ENCODE measurements at regions not wholly inside any gene's neighbourhood (a gene's known extent, or its start where the extent isn't known, plus 50 kb on each side); places are given as distances from the start of the nearest gene placed in this dataset.
"Not testable (repeated sequence)": the region's sequence is repeated elsewhere in the genome, so short reads cannot be mapped to it uniquely, and the experiment has no call there.

GRCh38 chr4:156290811-156291210 is 337.1 kb upstream of the CTSO start:
- H3K36me3 ChIP-seq (replicated peaks in 1 of 2; ENCODE audit: insufficient read depth in 1 of 2, low read depth in 2 of 2), result no peaks in the 10 kb centered on the region
- H3K27me3 ChIP-seq, result no peaks in the 10 kb centered on the region
- no peaks in the 10 kb centered on the region for H3K9me3 ChIP-seq
- 48 to 52% methylated on average over 2 of the region's 2 CpGs for WGBS, 2 donors
- no peaks in the 10 kb centered on the region for H3K4me1 ChIP-seq
- H3K27ac ChIP-seq, result no peak overlapping the region
- DNase-seq (no peak), ATAC-seq (no peak)
- intact Hi-C loops (cut with DNase I), result no loop called here
- no peak overlapping the region for H3K4me3 ChIP-seq
- TF ChIP-seq POLR2A (IDR thresholded peaks at IDR 0.05), result no peak
- no peak for TF ChIP-seq CTCF (IDR thresholded peaks at IDR 0.05)

- ATAC-seq; H3K27ac ChIP-seq; H3K4me1 ChIP-seq; H3K9me3 ChIP-seq; H3K4me3 ChIP-seq; H3K36me3 ChIP-seq (replicated peaks in 1 of 2; ENCODE audit: insufficient read depth in 1 of 2, low read depth in 2 of 2); DNase-seq; intact Hi-C loops (cut with DNase I); H3K27me3 ChIP-seq: not testable (repeated sequence)
- WGBS, 2 donors, result 84 to 88% methylated on average over 17 to 19 of the region's 19 CpGs
Measured at GRCh38 chr4:156290026-156290425, 336.4 kb upstream of the CTSO start.

- WGBS, 2 donors, result 52 to 57% methylated on average over 3 of the region's 3 CpGs
- intact Hi-C loops (cut with DNase I), result no loop called here
- no peak for DNase-seq
- H3K9me3 ChIP-seq, result no peaks in the 10 kb centered on the region
- H3K27me3 ChIP-seq, result no peaks in the 10 kb centered on the region
- H3K27ac ChIP-seq, result no peak overlapping the region
- no peaks in the 10 kb centered on the region for H3K36me3 ChIP-seq (replicated peaks in 1 of 2; ENCODE audit: insufficient read depth in 1 of 2, low read depth in 2 of 2)
- H3K4me3 ChIP-seq, result no peak overlapping the region
- ATAC-seq, result no peak
- no peaks in the 10 kb centered on the region for H3K4me1 ChIP-seq
- TF ChIP-seq POLR2A (IDR thresholded peaks at IDR 0.05) (no peak), CTCF (IDR thresholded peaks at IDR 0.05) (no peak)
Measured at GRCh38 chr4:156280686-156281085, 327.0 kb upstream of the CTSO start.

- H3K27ac ChIP-seq, result no peak overlapping the region
- H3K4me1 ChIP-seq, result no peaks in the 10 kb centered on the region
- no peak for TF ChIP-seq CTCF (IDR thresholded peaks at IDR 0.05)
- DNase-seq (no peak), ATAC-seq (no peak)
- intact Hi-C loops (cut with DNase I), result no loop called here
- H3K4me3 ChIP-seq, result no peak overlapping the region
- H3K9me3 ChIP-seq, result no peaks in the 10 kb centered on the region
- H3K27me3 ChIP-seq, result no peaks in the 10 kb centered on the region
- H3K36me3 ChIP-seq (replicated peaks in 1 of 2; ENCODE audit: insufficient read depth in 1 of 2, low read depth in 2 of 2), result no peaks in the 10 kb centered on the region
Measured at GRCh38 chr4:156265407-156265806, 311.7 kb upstream of the CTSO start.

- Histone ChIP-seq H3K27me3 (no peaks in the 10 kb centered on the region), H3K9me3 (no peaks in the 10 kb centered on the region), H3K36me3 (replicated peaks in 1 of 2; ENCODE audit: insufficient read depth in 1 of 2, low read depth in 2 of 2) (no peaks in the 10 kb centered on the region), H3K27ac (no peak overlapping the region), H3K4me1 (no peaks in the 10 kb centered on the region), H3K4me3 (no peak overlapping the region)
- TF ChIP-seq CTCF (IDR thresholded peaks at IDR 0.05) (no peak), POLR2A (IDR thresholded peaks at IDR 0.05) (no peak)
- intact Hi-C loops (cut with DNase I), result no loop called here
- 71 to 95% methylated on average over 1 of the region's 1 CpG for WGBS, 2 donors
- ATAC-seq, result no peak
- DNase-seq, result no peak
Measured at GRCh38 chr4:156261230-156261629, 307.6 kb upstream of the CTSO start.

Data from body of pancreas (tissue), 4 donors.